CD14-positive monocyte (primary cell): ENCODE measurements at regions not wholly inside any gene's neighbourhood (a gene's known extent, or its start where the extent isn't known, plus 50 kb on each side); places are given as distances from the start of the nearest gene placed in this dataset.

Experiments
- DNase-seq, 3 donors: peaks; one replicate each; pipeline ENCODE4 v3.0.0-alpha.2; 2011 to 2022
- H2AFZ ChIP-seq: 2 replicates; pipeline ENCODE4 v1.6.0; 2012; ENCODE audit warnings: mild to moderate bottlenecking, low read depth, low read length, inconsistent platforms; ENCODE audit not compliant: insufficient read depth, poor library complexity, severe bottlenecking
- H3K27ac ChIP-seq, 2 donors: 1 replicate in 1 of 2; 2 replicates in 1 of 2; pipeline ENCODE4 v1.5.1; 2012 to 2013; ENCODE audit warnings: low read length in 2 of 2, control low read depth in 1 of 2, inconsistent platforms in 1 of 2, low read depth in 1 of 2, mild to moderate bottlenecking in 1 of 2
- H3K27me3 ChIP-seq, 2 donors: one replicate each; pipeline versions ENCODE4 v1.6.0 to v1.6.1; 2011 to 2013; ENCODE audit warnings: low read length in 2 of 2; ENCODE audit not compliant: control insufficient read depth in 2 of 2, insufficient read depth in 2 of 2
- H3K36me3 ChIP-seq, 2 donors: replicated peaks in 1 of 2; 1 replicate in 1 of 2; 2 replicates in 1 of 2; pipeline versions ENCODE4 v1.5.1 to v1.6.1; 2012 to 2013; ENCODE audit warnings: low read length in 2 of 2, control low read depth in 1 of 2, inconsistent platforms in 1 of 2, mild to moderate bottlenecking in 1 of 2; ENCODE audit not compliant: insufficient read depth in 2 of 2, control insufficient read depth in 1 of 2
- H3K4me1 ChIP-seq, 2 donors: 1 replicate in 1 of 2; 2 replicates in 1 of 2; pipeline versions ENCODE4 v1.5.1 to v1.6.1; 2012 to 2013; ENCODE audit warnings: low read length in 2 of 2, control low read depth in 1 of 2, inconsistent platforms in 1 of 2, mild to moderate bottlenecking in 1 of 2, moderate library complexity in 1 of 2; ENCODE audit not compliant: insufficient read depth in 2 of 2, control insufficient read depth in 1 of 2
- H3K4me2 ChIP-seq: replicated peaks from 2 replicates; pipeline ENCODE3; 2012; ENCODE audit warnings: low read length, moderate library complexity, mild to moderate bottlenecking; ENCODE audit not compliant: poor library complexity, severe bottlenecking; ENCODE audit errors: extremely low read depth
- H3K4me3 ChIP-seq, 3 experiments: fragments of 200-600 bp in 1 of 3; sonication (generic) in 1 of 3; replicated peaks in 1 of 3; 1 replicate in 2 of 3; 2 replicates in 1 of 3; pipeline ENCODE4 v1.5.1; 2011 to 2013; ENCODE audit warnings: low read length in 3 of 3, mild to moderate bottlenecking in 3 of 3, control low read depth in 2 of 3, low read depth in 2 of 3, inconsistent platforms in 1 of 3, moderate library complexity in 1 of 3
- H3K79me2 ChIP-seq: 2 replicates; pipeline ENCODE4 v1.6.0; 2012; ENCODE audit warnings: mild to moderate bottlenecking, control low read depth, inconsistent platforms, low read length, moderate library complexity; ENCODE audit not compliant: insufficient read depth
- H3K9ac ChIP-seq: 2 replicates; pipeline ENCODE4 v1.6.0; 2017; ENCODE audit warnings: low read length, mild to moderate bottlenecking; ENCODE audit not compliant: insufficient read depth, poor library complexity, severe bottlenecking
- H3K9me3 ChIP-seq, 2 donors: replicated peaks in 1 of 2; 1 replicate in 1 of 2; 2 replicates in 1 of 2; pipeline versions ENCODE4 v1.5.1 to v1.6.1; 2012 to 2013; ENCODE audit warnings: low read length in 2 of 2, control low read depth in 1 of 2; ENCODE audit not compliant: control insufficient read depth in 1 of 2, insufficient read depth in 1 of 2
- H4K20me1 ChIP-seq: 2 replicates; pipeline ENCODE4 v1.6.0; 2012; ENCODE audit warnings: mild to moderate bottlenecking, low read length, control low read depth, moderate library complexity; ENCODE audit not compliant: insufficient read depth
- H3K27ac Mint-ChIP-seq, 7 donors: one replicate each; pipeline ENCODE4 v1.8.0; 2020; ENCODE audit warnings: mild to moderate bottlenecking in 7 of 7, mixed read lengths in 7 of 7, moderate library complexity in 6 of 7, inconsistent platforms in 2 of 7
- H3K27me3 Mint-ChIP-seq, 3 donors: one replicate each; pipeline ENCODE4 v1.8.0; 2021 to 2022; ENCODE audit warnings: low read depth in 3 of 3, mild to moderate bottlenecking in 3 of 3, mixed read lengths in 3 of 3, moderate library complexity in 3 of 3, inconsistent platforms in 1 of 3
- H3K36me3 Mint-ChIP-seq, 2 donors: one replicate each; pipeline ENCODE4 v1.8.0; 2020; ENCODE audit warnings: mixed read lengths in 2 of 2, inconsistent platforms in 1 of 2, mild to moderate bottlenecking in 1 of 2
- H3K4me1 Mint-ChIP-seq: one replicate; pipeline ENCODE4 v1.8.0; 2020; ENCODE audit warnings: mild to moderate bottlenecking, mixed read lengths
- H3K4me3 Mint-ChIP-seq, 2 donors: one replicate each; pipeline ENCODE4 v1.8.0; 2020; ENCODE audit warnings: mild to moderate bottlenecking in 2 of 2, mixed read lengths in 2 of 2, moderate library complexity in 1 of 2
- H3K9me3 Mint-ChIP-seq, 7 donors: one replicate each; pipeline ENCODE4 v1.8.0; 2020 to 2022; ENCODE audit warnings: mixed read lengths in 7 of 7, mild to moderate bottlenecking in 6 of 7, moderate library complexity in 6 of 7, inconsistent platforms in 2 of 7
- intact Hi-C, 2 donors: fragments of 100-400 bp; cut with micrococcal nuclease; formaldehyde crosslinking; loops; one replicate each; pipeline versions ENCODE4 v1.15.0 to v1.15.1; 2023
- TF ChIP-seq, protein P1 (sequence below): fragments of 200-600 bp; IDR thresholded peaks from one replicate; pipeline ENCODE4 v1.8.0; 2022; ENCODE audit warnings: antibody characterized with exemption, mild to moderate bottlenecking

DNA sequence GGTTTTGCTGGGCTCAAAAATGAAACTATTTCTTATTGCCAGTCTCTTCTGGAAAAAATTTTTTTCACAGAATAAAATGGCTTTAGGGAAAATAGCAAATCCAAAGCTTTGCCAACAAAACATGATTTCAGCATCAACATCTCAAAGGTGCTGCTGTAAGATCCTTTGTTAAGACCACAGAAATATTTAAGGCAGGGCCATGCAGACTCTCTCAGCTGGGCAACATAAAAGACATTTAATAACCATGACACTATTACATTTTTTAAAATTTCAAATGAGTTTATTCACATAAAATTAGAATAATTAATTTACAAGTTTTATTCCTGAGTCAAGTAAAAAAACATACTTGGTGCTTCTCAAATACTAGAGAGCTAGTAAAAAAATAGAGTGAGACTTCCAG lies 527.1 kb upstream of the DPPA4 start:
- Histone ChIP-seq H2AFZ (no peak overlapping the region), H3K9me3 (peaks cover 3 to 4% of the 10 kb centered on the region in 2 donors), H3K9ac (no peak overlapping the region), H3K4me2 (no peak overlapping the region), H4K20me1 (no peaks in the 10 kb centered on the region), H3K79me2 (no peaks in the 10 kb centered on the region), H3K36me3 (no peaks in the 10 kb centered on the region), H3K27ac (no peak overlapping the region), H3K27me3 (no peaks in the 10 kb centered on the region), H3K4me3 (no peak overlapping the region), H3K4me1 (no peaks in the 10 kb centered on the region)
- Mint-ChIP-seq H3K27me3 (peaks cover 0 to 3% (median 0%) of the 10 kb centered on the region in 3 donors), H3K36me3 (no peaks in the 10 kb centered on the region), H3K4me1 (no peaks in the 10 kb centered on the region), H3K4me3 (no peak overlapping the region), H3K27ac (no peak overlapping the region), H3K9me3 (peaks cover 2 to 8% (median 4%) of the 10 kb centered on the region in 7 donors)
- TF ChIP-seq, protein P1, sequence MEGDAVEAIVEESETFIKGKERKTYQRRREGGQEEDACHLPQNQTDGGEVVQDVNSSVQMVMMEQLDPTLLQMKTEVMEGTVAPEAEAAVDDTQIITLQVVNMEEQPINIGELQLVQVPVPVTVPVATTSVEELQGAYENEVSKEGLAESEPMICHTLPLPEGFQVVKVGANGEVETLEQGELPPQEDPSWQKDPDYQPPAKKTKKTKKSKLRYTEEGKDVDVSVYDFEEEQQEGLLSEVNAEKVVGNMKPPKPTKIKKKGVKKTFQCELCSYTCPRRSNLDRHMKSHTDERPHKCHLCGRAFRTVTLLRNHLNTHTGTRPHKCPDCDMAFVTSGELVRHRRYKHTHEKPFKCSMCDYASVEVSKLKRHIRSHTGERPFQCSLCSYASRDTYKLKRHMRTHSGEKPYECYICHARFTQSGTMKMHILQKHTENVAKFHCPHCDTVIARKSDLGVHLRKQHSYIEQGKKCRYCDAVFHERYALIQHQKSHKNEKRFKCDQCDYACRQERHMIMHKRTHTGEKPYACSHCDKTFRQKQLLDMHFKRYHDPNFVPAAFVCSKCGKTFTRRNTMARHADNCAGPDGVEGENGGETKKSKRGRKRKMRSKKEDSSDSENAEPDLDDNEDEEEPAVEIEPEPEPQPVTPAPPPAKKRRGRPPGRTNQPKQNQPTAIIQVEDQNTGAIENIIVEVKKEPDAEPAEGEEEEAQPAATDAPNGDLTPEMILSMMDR: no peak
- DNase-seq: no peak
- intact Hi-C loops: no loop called here

DNA sequence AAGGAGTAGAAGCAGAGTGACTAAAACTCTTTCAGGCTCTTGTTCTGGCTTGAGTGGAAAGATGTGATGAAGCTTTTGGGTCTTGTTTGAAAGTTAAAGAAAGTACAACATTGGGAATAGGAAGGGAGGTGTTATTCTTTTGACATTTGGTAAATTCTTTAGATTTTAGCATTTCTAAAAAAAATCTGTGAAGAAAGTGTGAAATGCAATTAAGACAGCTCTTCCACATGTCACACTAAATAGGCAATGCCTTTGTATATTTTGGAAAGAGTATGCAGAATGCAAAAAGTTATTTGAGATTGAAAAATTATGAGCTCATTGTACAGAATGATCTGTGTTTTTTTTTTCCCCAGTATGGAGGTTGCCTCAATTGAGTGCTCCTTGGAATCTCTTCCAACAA lies 532.2 kb upstream of the DPPA4 start:
- Histone ChIP-seq H3K36me3 (no peaks in the 10 kb centered on the region), H3K79me2 (no peaks in the 10 kb centered on the region), H4K20me1 (no peaks in the 10 kb centered on the region), H3K4me2 (no peak overlapping the region), H3K4me1 (no peaks in the 10 kb centered on the region), H3K9ac (no peak overlapping the region), H3K4me3 (no peak overlapping the region), H3K27me3 (no peaks in the 10 kb centered on the region), H3K27ac (no peak overlapping the region), H2AFZ (no peak overlapping the region), H3K9me3 (peaks cover 0 to 3% of the 10 kb centered on the region in 2 donors)
- Mint-ChIP-seq H3K27ac (no peak overlapping the region), H3K27me3 (no peaks in the 10 kb centered on the region), H3K4me1 (no peaks in the 10 kb centered on the region), H3K4me3 (no peak overlapping the region), H3K36me3 (no peaks in the 10 kb centered on the region), H3K9me3 (peaks cover 0 to 5% (median 4%) of the 10 kb centered on the region in 7 donors)
- TF ChIP-seq, protein P1: no peak
- intact Hi-C loops: no loop called here
- no peak for DNase-seq
